Right ventricle myocardium inferior (tissue), 1 donor: ENCODE measurements at regions not wholly inside any gene's neighbourhood (a gene's known extent, or its start where the extent isn't known, plus 50 kb on each side); places are given as distances from the start of the nearest gene placed in this dataset.
"Not testable (repeated sequence)": the region's sequence is repeated elsewhere in the genome, so short reads cannot be mapped to it uniquely, and the experiment has no call there.

ENCODE experiments used
- ATAC-seq: fragments of 200-7000 bp; cut with Tn5 transposase; one replicate; pipeline ENCODE4 v1.9.1; 2020; ENCODE audit warnings: mild to moderate bottlenecking, moderate library complexity
- DNase-seq: peaks from one replicate; pipeline ENCODE4 v3.0.0; 2021; ENCODE audit errors: missing footprints
- intact Hi-C: fragments of 100-400 bp; cut with DNase I; formaldehyde crosslinking; loops from one replicate; pipeline ENCODE4 v1.11.0; 2022
- donor health status: DM: no; HTN: yes; CAD: no; lungs with severe emphysema.

DNA sequence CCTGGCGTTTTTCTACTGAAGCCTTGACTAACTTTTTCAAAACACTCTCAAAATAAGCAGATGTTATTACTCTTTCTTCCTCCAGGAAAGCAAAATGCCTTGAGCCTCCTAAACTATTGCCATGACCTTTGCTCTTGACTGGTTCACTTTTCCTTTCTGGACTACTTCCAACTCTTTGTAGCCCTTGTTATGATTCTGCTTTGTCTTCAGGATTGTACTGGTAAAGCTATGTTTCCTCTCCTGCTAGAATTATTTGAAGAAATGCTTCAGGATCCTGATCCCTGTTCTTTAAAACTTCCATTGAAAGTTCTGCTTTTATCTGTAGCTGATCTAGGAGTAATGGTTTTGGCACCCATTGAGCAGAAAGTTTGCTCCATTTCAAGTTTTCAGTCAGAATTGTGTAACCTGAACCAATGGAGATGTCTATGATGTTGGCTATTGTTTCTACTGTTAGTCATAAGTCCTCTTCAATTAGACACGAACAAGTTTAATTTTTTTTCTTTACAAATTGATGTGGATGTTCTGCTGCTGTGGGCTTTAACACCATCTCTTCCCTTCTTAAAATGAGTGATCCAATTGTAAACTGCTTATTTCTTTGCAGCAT is 1356.4 kb downstream of the EFNA5 start:
- ATAC-seq = no peak
- DNase-seq = no peak
- intact Hi-C loops = no loop called here

DNA sequence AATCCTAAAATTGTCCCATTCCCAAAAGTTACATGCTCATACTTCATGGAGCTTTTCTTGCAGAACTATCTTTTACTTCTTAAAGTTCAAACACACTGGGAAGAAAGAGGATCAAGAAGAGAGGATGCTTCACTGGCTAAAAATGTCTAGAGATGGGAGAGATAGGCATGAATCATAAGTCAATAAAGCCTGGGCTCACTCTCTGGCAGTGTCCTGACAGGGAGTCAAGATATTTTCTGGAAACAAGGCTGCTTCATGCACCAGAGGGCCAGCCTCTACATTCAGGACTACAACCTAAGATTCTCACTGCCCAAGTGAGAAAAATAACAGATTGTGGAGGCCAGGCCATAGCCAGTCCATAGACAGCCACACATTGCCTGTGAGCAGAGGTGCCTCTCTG is 1358.4 kb downstream of the EFNA5 start:
- DNase-seq (no peak), ATAC-seq (no peak)
- intact Hi-C loops = no loop called here

DNA sequence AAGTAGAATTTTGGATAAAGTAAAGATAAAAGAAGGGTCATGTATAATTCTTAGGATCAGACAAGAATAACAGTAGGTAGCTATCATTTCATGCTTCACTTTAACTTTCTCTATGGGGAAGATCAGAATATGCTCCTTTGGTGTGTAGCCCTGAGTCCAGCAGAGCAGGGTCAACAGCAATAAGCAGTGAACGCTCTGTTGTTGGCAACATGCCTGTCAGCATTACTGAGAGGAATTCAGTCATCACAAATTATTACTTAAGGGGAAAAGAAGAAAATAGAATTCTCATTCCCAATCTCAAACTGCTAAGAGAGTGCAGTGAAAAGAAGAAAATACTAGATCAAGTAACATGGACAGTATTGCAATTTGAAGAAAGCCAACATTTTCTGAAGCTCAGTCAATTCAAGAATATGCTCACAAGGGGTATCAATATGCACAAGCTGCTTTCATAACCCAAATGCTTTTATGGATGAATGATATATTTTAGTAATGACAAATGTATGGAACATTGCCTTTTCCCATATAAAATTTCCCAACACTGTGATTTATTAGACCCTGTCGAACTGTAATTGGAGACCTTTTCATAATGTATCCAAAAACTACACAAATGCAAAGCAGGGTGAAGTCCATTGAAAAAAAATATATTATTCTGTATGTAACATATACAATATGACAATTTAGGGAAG is 1359.4 kb downstream of the EFNA5 start:
- no peak for ATAC-seq
- intact Hi-C loops = no loop called here
- no peak for DNase-seq

DNA sequence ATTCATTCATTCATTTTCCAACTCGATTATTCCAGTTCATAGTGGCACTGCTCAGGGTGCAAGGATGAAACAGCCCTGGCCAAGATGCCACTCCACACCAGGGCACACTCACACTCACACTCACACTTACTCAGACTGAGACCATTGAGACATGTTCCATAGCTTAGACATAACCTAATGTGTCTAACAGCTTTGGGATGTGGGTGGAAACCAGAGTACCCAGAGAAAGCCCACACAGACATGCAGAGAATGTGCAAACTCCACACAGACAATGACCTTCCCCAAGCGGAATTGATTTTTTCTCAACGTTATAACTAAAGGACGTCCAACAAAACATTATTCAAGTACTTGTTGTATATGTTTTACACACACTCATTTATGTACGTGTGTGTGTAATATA is 1363.5 kb downstream of the EFNA5 start:
- DNase-seq (no peak), ATAC-seq (no peak)
- intact Hi-C loops = no loop called here

DNA sequence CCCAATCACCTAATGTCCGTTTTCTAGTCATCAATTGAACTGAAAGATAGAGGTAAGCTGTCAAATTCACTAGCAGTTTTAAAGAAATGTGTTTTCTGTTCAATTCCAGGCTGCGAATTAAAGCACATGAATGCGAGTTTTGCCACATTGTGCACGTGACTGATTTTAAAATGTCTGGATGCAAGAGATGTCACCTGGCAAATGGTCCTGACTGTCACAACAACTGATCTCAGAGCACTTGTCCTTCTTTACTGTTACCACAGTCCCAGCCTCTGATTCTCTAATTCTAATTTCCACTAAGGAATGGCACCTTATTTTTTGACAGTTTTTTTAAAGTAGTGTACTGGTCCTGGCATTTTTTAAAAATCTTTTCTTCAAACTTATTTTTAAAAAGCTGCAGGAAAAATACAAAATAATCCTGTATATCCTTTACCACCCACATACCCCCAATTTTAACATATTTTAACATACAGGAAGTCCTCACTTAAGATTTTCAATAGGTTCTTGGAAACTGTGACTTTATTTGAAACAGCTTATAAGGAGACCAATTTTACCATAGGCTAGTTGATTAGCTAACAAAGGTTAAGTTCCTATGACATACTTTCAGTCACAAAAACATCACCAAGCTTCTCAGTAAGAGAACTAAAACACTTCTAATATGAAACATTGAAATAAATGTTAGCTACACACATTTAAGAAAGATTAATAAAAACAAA is 1364.3 kb downstream of the EFNA5 start:
- intact Hi-C loops = no loop called here
- ATAC-seq (no peak), DNase-seq (no peak)

DNA sequence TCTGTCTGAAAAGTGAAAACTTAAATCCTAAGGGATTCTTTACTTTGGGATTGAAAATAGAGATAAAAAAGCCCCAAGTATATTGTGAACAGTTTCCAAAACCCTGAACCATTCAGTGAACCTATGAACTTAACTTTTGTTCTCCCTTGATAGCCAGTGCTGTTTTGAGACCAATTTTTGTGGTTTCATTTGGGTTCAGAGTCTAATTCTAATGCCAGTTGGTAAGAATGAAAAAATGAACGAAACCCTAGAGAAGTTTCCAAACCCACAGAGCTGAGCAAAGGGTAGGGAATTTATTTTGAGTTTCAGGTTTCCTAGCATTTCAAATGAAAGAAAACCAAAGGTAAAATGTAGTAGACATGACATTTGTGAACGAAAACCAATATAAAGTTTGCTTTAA is 1366.8 kb downstream of the EFNA5 start:
- ATAC-seq (no peak), DNase-seq (no peak)
- intact Hi-C loops = no loop called here

DNA sequence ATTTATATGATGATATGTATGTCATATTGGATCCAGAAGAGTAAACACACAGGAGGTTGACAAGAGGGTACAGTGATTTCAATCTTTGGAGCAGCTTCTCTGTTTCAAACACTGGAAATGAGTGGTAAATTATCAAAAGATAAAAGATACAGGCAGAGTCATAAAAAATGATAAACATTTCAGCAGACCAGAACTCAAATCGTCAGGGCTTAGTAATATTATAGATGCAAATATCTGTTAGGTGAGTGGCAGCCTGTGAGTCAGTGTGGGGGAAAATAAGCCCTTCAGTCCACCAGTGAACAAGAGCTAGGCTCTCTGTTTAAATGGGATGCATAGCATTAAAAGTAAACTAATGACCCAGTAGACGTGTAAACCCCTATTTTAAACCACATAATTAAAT is 1378.1 kb downstream of the EFNA5 start:
- intact Hi-C loops = no loop called here
- ATAC-seq = no peak
- no peak for DNase-seq

DNA sequence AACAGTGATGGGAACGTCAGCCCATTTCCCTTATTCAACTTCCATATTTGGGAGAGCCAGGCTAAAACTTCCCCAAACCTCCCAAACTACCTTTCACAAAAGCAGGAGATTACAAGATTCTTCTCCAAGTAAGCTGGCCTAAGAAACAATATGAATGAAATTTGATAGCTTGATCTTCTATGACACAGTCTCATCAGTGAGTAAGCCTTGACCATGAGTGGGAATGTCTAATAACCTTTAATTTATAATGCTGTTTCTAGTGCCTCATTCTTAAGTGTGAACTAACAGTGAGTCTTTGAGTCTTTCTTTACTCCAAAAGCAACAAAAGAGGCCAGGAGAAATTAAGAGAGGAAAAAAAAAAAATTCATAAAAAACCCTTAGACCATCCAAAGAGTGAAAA is 1379.9 kb downstream of the EFNA5 start:
- ATAC-seq (no peak), DNase-seq (no peak)
- intact Hi-C loops = no loop called here

DNA sequence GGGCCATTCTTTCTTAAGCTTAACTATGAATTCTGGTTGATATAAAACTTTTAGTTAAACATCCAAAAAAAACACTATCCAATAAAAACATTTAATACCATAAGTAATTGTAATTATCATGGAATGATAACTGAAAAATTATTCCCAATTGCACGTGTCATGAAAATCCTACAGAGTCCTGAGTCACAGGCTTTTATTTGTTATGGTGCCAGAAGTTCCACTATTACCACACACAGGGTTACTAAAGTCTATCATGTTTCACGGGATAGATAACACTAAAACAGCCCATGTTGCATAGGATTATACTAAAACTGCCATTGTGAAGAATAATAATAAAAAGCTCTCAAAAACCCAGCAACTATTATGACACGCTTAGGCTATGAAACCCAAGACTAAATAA is 1381.8 kb downstream of the EFNA5 start:
- no peak for DNase-seq
- intact Hi-C loops = no loop called here
- no peak for ATAC-seq

DNA sequence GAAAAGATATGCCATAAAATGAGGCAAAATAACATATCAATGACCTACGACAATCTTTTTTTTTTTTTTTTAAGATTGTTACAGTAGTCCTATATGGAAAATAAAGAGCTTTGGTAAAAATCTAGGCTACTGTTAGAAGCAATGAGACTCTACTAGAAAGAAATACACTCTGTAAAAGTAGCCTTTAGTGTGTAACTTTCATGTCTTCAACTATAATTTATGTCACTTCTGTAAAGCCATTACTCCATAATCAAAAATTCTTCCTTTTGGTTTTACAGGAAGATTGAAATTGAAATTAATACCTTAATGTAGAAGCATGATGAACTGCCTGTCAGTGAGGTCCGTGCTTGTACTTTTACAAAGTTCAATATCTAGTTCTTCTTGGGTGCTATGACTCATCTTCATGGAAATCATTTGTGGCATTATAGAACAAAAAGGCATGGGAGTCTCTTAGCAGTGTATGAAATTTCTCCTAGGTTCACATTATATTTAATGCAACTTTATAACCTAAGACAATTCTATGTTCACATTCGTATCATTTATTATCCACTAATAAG is 1393.1 kb downstream of the EFNA5 start:
- intact Hi-C loops = no loop called here
- DNase-seq = no peak
- ATAC-seq = no peak

DNA sequence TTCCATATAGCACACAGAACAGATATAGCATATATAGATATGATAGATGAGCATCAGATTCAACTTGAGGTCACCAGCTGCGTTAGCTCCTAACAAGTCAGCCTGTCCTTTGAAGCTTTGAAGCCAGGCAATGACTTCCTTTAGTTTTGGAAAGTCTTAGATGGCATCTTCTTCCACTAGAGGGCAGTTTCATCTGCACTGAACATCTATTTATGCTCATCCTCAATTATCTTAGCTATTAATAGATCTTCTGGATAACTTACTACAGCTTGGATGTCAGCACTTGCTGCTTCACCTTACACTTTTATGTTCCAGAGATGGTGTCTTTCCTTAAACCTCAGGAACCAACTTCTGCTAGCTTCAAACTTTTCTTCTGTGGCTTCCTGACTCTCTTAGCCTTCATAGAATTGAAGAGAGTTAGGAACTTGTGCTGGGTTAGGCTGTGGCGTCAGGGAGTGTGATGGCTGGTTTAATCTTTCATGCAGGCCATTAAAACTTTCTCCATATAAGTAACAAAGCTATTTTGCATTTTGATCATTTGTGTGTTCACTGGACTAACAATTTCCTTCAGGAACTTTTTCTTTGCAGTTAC is 1401.4 kb downstream of the EFNA5 start:
- no peak for DNase-seq
- intact Hi-C loops = no loop called here
- no peak for ATAC-seq

DNA sequence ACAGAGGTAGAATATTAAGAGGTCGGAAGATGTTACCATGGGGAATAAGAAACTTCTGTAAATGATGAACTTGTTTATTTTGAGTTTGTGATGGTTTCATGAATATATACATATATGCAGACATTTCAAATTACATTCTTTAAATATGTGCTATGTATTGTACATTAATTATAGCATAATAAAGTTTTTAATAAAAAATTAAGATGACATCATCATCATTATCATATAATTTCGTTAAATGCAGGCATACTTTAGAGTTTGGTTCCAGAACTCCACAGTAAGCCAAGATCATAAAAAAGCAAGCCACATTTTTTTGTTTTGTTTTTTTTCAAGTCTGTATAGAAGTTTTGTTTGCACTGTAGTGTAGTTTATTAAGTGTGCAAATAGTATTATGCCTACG is 1403.5 kb downstream of the EFNA5 start:
- intact Hi-C loops = no loop called here

DNA sequence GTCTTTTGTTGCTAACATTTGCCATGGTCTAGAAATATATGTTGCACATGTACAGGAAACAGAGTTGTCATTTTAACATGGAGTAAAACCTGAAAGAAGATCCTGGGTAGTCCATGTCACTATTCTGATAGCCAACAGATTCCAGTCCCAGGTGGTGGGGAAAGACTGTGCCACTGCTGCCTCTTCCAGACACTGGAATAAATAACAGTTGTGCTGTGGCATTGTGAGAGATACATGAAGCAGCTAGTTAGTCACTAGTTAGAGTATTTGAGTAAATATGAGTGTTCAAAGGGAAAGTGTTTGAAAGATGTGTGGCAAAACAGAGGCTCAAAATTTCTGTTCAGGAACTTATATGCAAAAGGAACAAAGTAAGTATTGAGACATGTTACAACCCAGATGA is 1408.3 kb downstream of the EFNA5 start:
- ATAC-seq (no peak), DNase-seq (no peak)
- intact Hi-C loops = no loop called here

More for the DNA sequence above, 1403.5 kb downstream of the EFNA5 start:
- DNase-seq (no peak), ATAC-seq (no peak)

DNA sequence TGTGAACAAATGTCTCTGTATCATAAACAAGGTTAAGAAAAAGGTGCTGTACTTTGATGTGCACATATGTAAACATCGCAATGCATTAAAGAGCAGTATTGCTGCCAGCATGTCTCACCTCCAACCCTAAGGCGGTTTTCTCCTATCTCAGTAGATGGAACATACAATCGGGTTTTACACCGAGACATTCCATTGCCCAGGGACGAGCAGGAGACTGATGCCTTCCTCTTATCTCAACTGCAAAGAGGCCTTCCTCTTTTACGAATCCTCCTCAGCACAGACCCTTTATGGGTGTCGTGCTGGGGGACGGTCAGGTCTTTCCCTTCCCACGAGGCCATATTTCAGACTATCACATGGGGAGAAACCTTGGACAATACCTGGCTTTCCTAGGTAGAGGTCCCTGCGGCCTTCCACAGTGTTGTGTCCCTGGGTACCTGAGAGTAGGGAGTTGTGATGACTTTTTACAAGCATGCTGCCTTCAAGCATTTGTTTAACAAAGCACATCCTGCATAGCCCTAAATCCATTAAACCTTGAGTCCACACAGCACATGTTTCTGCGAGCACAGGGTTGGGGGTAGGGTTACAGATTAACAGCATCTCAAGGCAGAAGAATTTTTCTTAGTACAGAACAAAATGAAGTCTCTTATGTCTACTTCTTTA is 1411.2 kb downstream of the EFNA5 start:
- DNase-seq, intact Hi-C loops, ATAC-seq: not testable (repeated sequence)

DNA sequence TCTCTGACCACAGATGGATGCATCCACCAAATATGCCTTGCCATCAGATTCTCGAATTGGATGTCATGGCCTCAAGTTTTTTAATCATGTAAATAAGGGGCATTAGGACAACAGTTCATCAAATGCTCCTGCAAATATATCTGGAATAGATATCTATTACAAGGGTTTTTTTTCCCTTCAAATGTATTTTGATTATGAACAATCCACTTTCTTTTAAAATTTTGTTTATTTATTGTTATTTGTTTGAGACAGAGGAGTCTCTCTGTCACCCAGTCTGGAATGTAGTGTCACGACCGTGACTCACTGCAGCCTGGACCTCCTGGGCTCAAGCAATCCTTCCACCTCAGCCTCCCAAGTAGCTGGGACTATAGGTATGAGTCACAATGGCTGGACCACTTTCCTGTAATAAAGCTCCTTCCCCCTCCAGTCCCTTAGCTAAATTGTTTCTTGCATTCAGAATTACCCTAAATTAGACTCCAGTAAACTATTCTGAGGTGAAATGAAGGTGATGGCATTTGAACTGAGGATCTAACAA is 1412.1 kb downstream of the EFNA5 start:
- intact Hi-C loops = no loop called here
- ATAC-seq (no peak), DNase-seq (no peak)

DNA sequence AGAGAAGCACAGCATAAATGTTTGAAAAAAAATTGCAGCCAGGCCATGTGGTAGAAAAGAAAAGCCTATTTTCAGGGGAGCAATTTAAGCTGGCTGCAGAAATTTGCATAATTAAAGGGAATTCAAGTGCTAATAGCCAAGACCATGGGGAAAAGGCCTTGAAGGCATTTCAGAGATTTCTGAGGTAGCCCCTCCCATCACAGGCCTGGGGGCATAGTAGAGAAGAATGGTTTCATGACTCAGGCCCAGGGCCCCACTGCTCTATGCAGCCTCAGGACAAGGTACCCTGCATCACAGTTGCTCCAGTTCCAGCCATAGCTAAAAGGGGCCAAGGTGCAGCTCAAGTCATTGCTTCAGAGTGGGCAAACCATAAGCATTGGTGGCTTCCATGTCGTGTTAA is 1416.0 kb downstream of the EFNA5 start:
- intact Hi-C loops = no loop called here
- ATAC-seq = no peak
- DNase-seq = no peak

DNA sequence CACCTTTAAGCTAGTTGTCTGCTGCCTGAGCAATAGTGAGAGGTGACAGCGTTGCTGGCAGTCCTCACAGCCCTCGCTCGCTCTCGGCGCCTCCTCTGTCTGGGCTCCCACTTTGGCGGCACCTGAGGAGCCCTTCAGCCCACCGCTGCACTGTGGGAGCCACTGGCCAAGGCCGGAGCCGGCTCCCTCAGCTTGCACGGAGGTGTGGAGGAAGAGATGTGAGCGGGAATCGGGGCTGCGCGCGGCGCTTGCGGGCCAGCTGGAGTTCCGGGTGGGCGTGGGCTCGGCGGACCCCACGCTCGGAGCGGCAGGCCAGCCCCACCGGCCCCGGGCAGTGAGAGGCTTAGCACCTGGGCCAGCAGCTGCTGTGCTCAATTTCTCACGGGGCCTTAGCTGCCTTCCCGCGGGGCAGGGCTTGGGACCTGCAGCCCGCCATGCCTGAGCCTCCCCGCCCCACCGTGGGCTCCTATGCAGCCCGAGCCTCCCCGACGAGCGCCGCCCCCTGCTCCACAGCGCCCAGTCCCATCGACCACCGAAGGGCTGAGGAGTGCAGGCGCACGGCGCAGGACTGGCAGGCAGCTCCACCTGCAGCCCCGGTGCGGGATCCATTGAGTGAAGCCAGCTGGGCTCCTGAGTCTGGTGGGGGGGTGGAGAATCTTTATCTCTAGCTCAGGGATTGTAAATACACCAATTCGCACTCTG is 1424.5 kb downstream of the EFNA5 start:
- intact Hi-C loops, DNase-seq, ATAC-seq: not testable (repeated sequence)

DNA sequence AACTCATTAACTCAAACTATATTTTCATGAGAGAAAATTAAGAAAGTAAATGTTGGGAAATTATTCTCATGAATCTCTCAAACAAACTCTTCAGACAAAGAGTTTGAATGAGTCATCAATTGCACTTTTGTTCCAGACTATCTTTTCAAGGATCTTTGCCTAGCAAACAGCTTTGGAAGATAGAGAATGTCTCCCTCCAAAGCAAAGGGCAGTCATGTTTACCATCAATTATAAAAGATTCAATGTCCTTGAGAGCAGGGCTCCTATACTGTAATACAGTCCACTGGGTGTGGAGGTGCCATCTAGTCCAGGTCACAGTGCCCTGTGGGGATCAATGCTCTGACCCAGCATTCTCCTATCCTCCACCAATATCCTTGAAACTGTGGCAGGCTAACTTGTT is 1429.3 kb downstream of the EFNA5 start:
- ATAC-seq = no peak
- DNase-seq = no peak
- intact Hi-C loops = no loop called here
